Right cardiac atrium (tissue), 5 donors: ENCODE measurements at regions not wholly inside any gene's neighbourhood (a gene's known extent, or its start where the extent isn't known, plus 50 kb on each side); places are given as distances from the start of the nearest gene placed in this dataset.
A peak's percentile ranks its signal among the peaks of the same experiment; 100 is the strongest.

Source experiments
- ATAC-seq, 2 donors: fragments of 200-7000 bp; cut with Tn5 transposase; one replicate each; pipeline versions ENCODE4 v1.8.0 to v1.9.1; 2020; ENCODE audit warnings: moderate library complexity in 2 of 2, mild to moderate bottlenecking in 1 of 2
- DNase-seq, 3 donors: peaks; one replicate each; pipeline ENCODE4 v3.0.0-alpha.2; 2020
- H3K27ac ChIP-seq: one replicate; pipeline ENCODE4 v1.5.1; 2013; ENCODE audit warnings: mild to moderate bottlenecking, low read length, control low read depth, moderate library complexity
- H3K27me3 ChIP-seq: one replicate; pipeline ENCODE4 v1.6.1; 2013; ENCODE audit not compliant: control insufficient read depth, insufficient read depth
- H3K4me1 ChIP-seq: one replicate; pipeline ENCODE4 v1.6.1; 2013; ENCODE audit warnings: low read length; ENCODE audit not compliant: control insufficient read depth, insufficient read depth
- H3K4me3 ChIP-seq: one replicate; pipeline ENCODE4 v1.5.1; 2013; ENCODE audit warnings: low read length, control low read depth
- H3K9me3 ChIP-seq: one replicate; pipeline ENCODE4 v1.6.1; 2013; ENCODE audit warnings: low read length; ENCODE audit not compliant: control insufficient read depth
- WGBS: extraction: QIAGEN DNeasy Blood & Tissue Kit; methylation state at CpG from one replicate; pipeline ENCODE4 v1.1.7; 2013; 5-methylcytosine and 5-hydroxymethylcytosine counted together
- intact Hi-C, 4 donors: fragments of 100-400 bp; cut with DNase I; formaldehyde crosslinking; loops; one replicate each; pipeline versions ENCODE4 v1.11.0 to v1.14.0; 2022 to 2023
- donor health status: healthy with polysubstance abuse.
- donor health status: DM: no; HTN: yes; CAD: no.
- donor health status: DM: no; HTN: no; CAD: no.
- donor health status: DM: no; HTN: yes; CAD: no; lungs with severe emphysema.
- donor health status: DM: yes; HTN: yes; CAD: no.

DNA sequence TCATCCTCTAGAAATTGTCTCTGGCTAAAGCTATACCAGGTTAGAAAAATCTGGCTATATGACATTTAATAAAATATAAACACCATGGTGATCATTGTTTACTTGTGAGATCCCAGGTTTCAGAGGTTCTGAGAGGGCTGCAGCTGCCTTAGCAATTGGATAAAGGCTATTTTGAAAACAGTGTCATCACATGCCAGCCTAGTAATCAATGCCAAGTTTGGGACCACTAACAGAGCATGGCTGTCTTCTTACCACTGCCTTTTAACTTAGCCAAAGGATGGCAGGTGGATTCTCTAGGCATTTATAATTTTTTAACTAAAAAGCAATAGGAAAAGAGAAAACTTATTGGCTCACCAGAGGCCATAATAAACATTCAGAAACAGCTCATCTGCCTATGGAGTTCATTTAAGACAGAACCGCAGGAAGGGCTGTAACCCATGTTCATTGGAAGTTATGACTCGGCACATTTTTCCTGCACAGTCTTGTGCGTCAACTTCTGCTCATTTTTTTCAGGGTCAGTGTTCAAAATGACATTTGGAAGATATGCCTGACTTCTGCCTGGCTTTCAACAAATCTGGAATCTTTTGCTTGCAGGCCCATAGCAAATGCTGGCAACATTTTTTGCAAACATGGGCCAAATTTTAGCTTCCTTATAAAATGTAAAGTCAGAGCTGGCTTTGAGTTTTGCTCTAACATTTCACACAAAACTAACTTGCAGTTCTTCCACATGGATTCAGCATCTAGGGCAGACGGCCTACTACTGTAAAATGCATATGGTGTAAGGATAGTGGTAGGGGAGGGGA is 476.0 kb upstream of the TBL1XR1 start:
- Histone ChIP-seq H3K9me3 (no peaks in the 10 kb centered on the region), H3K4me3 (no peak overlapping the region), H3K27ac (no peak overlapping the region), H3K27me3 (no peaks in the 10 kb centered on the region), H3K4me1 (peaks cover 2% of the 10 kb centered on the region)
- DNase-seq (no peak), ATAC-seq (peak; percentile 74 to 80)
- intact Hi-C loops: no loop called here
- 46% methylated on average over 4 of the region's 4 CpGs for WGBS

- H3K9me3 ChIP-seq: no peaks in the 10 kb centered on the region
- no peak for ATAC-seq
- no peak overlapping the region for H3K4me3 ChIP-seq
- H3K27me3 ChIP-seq: no peaks in the 10 kb centered on the region
- 96% methylated on average over 3 of the region's 3 CpGs for WGBS
- H3K4me1 ChIP-seq: peaks cover 2% of the 10 kb centered on the region
- DNase-seq: no peak
- intact Hi-C loops: no loop called here
- no peak overlapping the region for H3K27ac ChIP-seq
Measured at GRCh38 chr3:177674186-177674585, 476.9 kb upstream of the TBL1XR1 start.

- intact Hi-C loops: no loop called here
Measured at GRCh38 chr3:177676148-177676547, 478.9 kb upstream of the TBL1XR1 start.

GRCh38 chr3:177676947-177677587 is 479.8 kb upstream of the TBL1XR1 start:
- DNase-seq (no peak), ATAC-seq (no peak)
- intact Hi-C loops: no loop called here
- H3K9me3 ChIP-seq: no peaks in the 10 kb centered on the region
- 88% methylated on average over 6 of the region's 6 CpGs for WGBS
- H3K27ac ChIP-seq: no peak overlapping the region
- peaks cover 5% of the 10 kb centered on the region for H3K4me1 ChIP-seq
- H3K4me3 ChIP-seq: no peak overlapping the region
- no peaks in the 10 kb centered on the region for H3K27me3 ChIP-seq

More at GRCh38 chr3:177676148-177676547, 478.9 kb upstream of the TBL1XR1 start:
- Histone ChIP-seq H3K27ac (no peak overlapping the region), H3K9me3 (no peaks in the 10 kb centered on the region), H3K27me3 (no peaks in the 10 kb centered on the region), H3K4me1 (peaks cover 5% of the 10 kb centered on the region), H3K4me3 (no peak overlapping the region)
- WGBS: 64% methylated on average over 3 of the region's 3 CpGs
- DNase-seq: no peak
- ATAC-seq: no peak

DNA sequence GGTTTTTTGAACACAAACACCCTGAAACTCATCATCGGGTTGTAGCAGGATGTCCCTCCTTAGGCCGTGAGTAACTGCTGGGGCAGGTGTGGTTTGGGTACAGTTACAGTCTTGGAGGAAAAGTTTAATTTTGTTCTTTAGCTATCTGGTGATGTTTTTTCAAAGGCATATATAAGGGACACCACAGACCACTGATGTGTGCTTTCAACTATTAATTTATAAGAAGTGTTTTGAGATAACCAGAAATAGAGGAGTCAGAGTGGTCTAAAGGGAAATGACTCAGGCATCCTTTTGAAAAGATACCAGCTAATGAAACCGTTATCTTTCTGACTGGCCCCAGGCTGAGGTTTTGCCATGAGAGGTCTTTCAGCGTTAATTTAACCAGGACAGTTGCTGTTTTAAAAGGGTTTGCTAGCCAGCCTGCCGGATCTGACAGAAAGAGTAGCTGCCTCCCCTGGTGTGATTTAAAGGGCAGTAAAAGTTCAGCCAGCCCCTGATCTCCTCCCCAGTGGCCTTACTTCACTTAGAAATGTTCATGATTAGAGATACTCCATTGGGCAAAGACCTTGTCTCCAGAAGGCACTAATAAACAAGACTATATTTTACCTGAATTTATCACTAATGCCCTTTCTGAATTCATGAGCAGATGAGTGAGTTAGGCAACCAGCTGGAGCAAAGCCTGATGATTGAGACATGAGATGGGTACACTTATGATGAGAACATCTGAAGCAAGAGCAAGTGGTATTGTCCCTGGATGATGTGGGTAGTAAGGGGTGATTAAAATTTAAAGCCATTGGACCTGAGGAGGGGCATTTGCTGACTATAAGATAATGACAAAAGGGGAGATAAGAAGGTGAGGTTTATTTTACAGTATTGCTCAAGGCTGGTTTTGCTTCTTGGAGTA is 482.5 kb upstream of the TBL1XR1 start:
- peak in 2 of 3 donors; percentile 17 to 54 for DNase-seq
- 22% methylated on average over 5 of the region's 5 CpGs for whole genome bisulfite sequencing
- no peaks in the 10 kb centered on the region for H3K9me3 ChIP-seq
- peak; percentile 56 to 87 for ATAC-seq
- H3K27me3 ChIP-seq: no peaks in the 10 kb centered on the region
- H3K4me1 ChIP-seq: peaks cover 4% of the 10 kb centered on the region
- H3K27ac ChIP-seq: no peak overlapping the region
- intact Hi-C loops: no loop called here
- no peak overlapping the region for H3K4me3 ChIP-seq

- intact Hi-C loops: no loop called here
- ATAC-seq (no peak), DNase-seq (no peak)
- 95% methylated on average over 1 of the region's 1 CpG for WGBS
- peaks cover 4% of the 10 kb centered on the region for H3K4me1 ChIP-seq
- H3K4me3 ChIP-seq: no peak overlapping the region
- H3K27ac ChIP-seq: no peak overlapping the region
- no peaks in the 10 kb centered on the region for H3K27me3 ChIP-seq
- H3K9me3 ChIP-seq: no peaks in the 10 kb centered on the region
Measured at GRCh38 chr3:177680472-177680821, 483.2 kb upstream of the TBL1XR1 start.

DNA sequence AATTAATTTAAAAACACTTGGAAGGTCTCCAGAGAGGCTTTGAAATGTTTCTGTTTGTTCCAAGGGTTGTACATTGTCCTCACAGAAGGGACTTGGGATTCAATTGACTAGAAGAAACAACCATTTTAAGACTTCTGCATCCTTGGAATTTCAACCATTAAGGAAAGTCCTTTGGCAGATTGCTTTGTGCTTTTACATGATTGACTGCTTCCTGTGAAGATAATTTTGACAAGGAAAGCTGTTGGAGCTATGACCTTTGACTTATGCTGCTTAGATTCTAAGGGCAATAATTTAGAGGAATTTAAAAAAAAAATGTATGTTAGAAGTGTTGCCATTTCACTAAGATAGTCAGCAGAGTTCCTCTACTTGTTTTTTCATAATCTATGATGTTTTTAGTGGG is 483.9 kb upstream of the TBL1XR1 start:
- H3K27me3 ChIP-seq: no peaks in the 10 kb centered on the region
- H3K9me3 ChIP-seq: no peaks in the 10 kb centered on the region
- no peak for DNase-seq
- H3K4me3 ChIP-seq: no peak overlapping the region
- ATAC-seq: no peak
- intact Hi-C loops: no loop called here
- peaks cover 4% of the 10 kb centered on the region for H3K4me1 ChIP-seq
- no peak overlapping the region for H3K27ac ChIP-seq

DNA sequence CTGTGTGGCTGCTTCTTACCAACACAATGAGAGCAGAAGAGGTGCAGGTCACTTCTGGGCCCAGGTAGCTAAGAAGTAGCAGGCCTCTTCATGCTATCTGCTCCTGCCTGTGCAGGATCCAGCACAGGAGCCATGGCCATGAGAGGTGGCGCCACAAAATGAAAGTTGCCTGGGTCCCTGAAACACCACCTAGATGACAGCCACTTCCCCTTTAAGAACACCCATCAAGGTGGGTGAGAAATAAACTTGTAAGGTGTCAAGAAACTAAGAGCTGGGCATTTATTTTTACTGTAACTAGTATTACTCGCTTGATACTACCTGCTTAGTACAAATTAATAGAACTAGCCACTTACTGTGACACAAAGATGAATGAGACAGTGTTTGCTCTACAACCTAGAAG is 484.6 kb upstream of the TBL1XR1 start:
- H3K27ac ChIP-seq: no peak overlapping the region
- DNase-seq: no peak
- ATAC-seq: no peak
- WGBS: 74% methylated on average over 2 of the region's 2 CpGs
- H3K4me3 ChIP-seq: no peak overlapping the region
- peaks cover 4% of the 10 kb centered on the region for H3K4me1 ChIP-seq
- H3K9me3 ChIP-seq: no peaks in the 10 kb centered on the region
- intact Hi-C loops: no loop called here
- no peaks in the 10 kb centered on the region for H3K27me3 ChIP-seq

GRCh38 chr3:177683586-177683985 is 486.3 kb upstream of the TBL1XR1 start:
- Histone ChIP-seq H3K27ac (no peak overlapping the region), H3K4me3 (no peak overlapping the region), H3K27me3 (no peaks in the 10 kb centered on the region), H3K4me1 (peaks cover 4% of the 10 kb centered on the region), H3K9me3 (no peaks in the 10 kb centered on the region)
- WGBS: 85% methylated on average over 3 of the region's 3 CpGs
- ATAC-seq: no peak
- no peak for DNase-seq
- intact Hi-C loops: no loop called here

GRCh38 chr3:177686671-177687070 is 489.4 kb upstream of the TBL1XR1 start:
- no peaks in the 10 kb centered on the region for H3K9me3 ChIP-seq
- H3K27me3 ChIP-seq: no peaks in the 10 kb centered on the region
- 92% methylated on average over 8 of the region's 8 CpGs for WGBS
- ATAC-seq (no peak), DNase-seq (peak in 1 of 3 donors; percentile 27)
- H3K4me1 ChIP-seq: no peaks in the 10 kb centered on the region
- no peak overlapping the region for H3K27ac ChIP-seq
- intact Hi-C loops: no loop called here
- no peak overlapping the region for H3K4me3 ChIP-seq

- H3K27me3 ChIP-seq: no peaks in the 10 kb centered on the region
- no peaks in the 10 kb centered on the region for H3K9me3 ChIP-seq
- H3K4me1 ChIP-seq: no peaks in the 10 kb centered on the region
- no peak for ATAC-seq
- WGBS: 92% methylated on average over 4 of the region's 4 CpGs
- H3K27ac ChIP-seq: no peak overlapping the region
- no peak overlapping the region for H3K4me3 ChIP-seq
- intact Hi-C loops: no loop called here
- DNase-seq: no peak
Measured at GRCh38 chr3:177687291-177687690, 490.0 kb upstream of the TBL1XR1 start.
